Stimulated activated CD8-positive, alpha-beta memory T cell treated with anti-CD3 and anti-CD28 coated beads, Interleukin-2, amount 100 ng/mL, for 48 hours (primary cell): ENCODE measurements at regions not wholly inside any gene's neighbourhood (a gene's known extent, or its start where the extent isn't known, plus 50 kb on each side); places are given as distances from the start of the nearest gene placed in this dataset.

Experiments
- DNase-seq, 2 donors: peaks; one replicate each; pipeline ENCODE4 v3.0.0-alpha.2; 2020; ENCODE audit warnings: low read depth in 2 of 2

DNA sequence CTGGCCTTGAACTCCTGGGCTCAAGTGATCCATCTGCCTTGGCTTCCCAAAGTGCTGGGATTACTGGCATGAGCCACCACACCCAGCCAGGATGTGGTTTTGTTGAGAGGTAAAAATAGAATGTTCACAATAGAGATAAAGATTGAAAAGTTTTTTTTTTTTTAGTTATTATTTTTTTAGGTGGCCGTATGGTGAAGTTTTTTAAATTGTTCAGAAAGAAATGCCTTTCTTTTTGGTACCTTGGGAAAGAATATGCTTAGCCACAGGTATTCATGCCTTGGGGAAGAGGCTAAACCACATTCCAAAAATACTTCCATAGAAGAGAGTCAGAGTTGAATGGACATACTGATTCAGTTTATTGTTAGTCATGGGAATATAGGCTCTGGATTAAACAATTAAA is 143.4 kb downstream of the C11orf91 start:
- DNase-seq = no peak

DNA sequence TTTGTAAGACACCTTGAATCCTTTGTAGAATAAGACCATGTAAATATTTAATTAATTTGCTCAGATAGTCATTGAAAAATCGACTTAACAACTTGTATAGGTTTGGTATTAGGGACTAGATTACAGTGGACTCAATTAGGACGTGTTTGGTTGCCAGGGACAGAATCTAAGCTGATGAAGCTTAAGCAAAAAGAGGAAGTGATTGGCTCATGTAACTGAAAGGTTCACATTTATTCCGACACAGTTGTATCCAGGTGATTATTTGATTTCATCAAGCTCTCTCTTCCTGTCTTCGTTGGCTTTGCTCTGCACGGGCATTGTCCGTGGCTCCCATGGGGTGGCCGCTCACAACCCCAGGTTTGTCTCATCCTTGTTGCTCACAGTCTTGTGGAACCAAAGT is 146.4 kb downstream of the C11orf91 start:
- no peak for DNase-seq

DNA sequence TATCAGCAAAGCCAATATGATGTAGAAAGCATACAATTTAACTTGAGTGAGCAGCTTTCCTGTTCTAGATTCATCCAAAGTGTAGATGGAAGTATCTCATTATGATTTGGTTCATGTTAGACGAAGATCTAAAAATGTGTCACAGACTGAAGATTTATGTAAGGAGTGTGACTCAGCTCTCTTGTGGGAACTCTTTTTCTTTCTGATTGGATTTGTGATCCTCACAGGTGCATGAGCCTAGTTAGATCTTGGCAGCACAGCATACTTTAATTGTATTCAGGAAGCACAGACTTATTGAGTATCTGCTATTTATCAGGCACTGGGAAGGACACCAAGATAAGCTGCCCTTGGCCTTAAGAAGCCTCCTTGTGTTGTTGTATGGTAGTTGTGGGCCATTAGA is 147.1 kb downstream of the C11orf91 start:
- DNase-seq = no peak

DNA sequence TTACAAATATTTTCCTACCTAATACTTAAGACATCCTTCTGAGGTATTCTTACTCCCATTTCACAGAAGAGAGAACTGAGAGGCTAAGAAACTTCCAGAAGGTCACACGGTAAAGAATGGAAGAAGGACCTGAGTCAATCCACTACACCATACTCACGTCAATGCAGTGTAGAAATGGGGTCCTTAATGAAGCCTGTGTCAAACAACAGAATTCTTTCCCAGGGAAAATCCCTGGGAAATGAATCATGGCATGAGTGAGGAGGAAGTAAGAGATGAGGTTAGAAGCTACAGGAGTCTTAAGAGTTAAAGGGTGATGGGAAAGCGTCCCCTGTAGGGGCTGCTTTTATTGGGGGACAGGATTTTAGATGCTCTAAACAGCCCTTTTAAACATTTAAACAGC is 147.9 kb downstream of the C11orf91 start:
- DNase-seq = no peak

DNA sequence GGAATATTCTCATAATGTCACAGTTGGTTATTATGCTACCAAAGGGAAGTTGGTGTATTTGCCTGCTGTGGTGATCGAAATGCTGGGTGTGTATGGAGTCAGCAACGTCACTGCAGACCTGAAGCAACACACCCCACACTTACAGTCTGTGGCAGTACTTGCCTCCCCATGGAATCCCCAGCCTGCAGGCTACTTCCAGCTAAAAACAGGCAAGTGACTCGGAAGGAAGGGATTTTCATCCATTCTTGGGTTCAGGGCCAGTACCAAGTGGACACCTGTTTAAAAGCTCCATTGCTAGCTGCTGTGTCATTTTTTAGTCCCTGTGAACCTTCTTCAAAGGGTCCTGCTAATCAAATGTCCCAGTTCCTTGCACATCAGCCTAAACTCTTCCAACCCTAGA is 149.6 kb downstream of the C11orf91 start:
- no peak for DNase-seq

DNA sequence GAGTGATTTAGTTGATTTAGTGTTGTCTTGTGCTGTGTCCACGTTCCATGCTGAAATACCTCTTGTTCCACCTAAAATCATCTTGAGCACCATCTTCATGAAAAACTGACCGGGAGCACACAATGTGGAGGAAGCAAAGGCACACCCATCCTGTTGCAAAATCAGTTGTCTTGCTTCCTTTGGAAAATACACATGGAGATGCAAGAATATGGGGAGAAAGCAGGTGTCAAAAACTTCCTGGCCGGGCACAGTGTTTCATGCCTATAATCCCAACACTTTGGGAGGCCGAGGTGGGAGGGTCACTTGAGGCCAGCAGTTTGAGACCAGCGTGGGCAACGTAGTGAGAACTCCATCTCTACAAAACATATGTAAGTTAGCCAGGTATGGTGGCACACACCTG is 151.1 kb downstream of the C11orf91 start:
- DNase-seq = no peak

DNA sequence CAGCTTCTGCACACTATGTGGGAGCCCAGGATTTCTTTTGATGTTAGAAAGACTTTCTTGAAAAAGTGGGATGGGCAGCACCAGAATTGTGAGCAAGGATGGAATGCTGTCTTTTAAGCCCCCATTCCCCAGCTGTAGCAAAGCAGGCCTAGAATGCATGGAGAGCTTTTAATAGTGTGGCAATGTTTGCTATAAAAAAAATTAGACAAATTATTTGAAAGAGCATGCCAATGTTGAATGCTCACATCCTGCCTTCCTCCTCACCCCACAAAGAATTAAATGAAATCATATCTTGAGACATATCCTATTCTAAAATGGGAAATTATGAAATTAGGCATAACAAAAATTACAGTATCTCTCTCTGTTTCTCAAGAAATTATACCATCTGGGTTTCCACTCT is 154.7 kb downstream of the C11orf91 start:
- DNase-seq = no peak

DNA sequence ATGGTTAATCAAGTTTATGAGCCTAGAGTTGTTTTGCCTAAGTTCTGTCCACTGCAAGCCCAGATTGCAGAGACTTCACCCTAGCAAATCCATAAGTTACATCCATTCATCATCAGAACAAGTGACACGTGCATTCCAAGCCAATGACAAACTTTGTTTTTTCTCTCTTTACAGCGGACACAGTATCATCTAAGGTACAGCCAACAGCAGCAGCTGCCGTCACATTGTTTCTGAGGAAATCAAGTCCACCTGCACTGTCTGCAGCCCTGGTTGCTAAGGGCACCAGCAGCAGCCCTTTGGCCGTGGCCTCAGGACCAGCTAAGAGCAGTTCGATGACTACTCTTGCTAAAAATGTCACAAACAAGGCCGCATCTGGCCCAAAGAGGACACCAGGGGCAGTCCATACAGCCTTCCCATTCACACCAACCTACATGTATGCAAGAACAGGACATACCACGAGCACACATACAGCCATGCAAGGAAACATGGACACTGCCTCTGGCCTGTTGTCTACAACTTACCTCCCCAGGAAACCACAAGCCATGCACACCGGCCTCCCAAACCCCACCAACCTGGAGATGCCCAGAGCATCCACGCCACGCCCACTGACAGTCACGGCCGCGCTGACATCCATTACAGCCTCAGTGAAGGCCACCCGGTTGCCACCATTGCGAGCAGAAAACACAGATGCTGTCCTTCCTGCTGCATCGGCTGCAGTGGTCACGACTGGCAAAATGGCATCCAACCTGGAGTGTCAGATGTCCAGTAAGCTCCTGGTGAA is 155.8 kb downstream of the C11orf91 start:
- DNase-seq = no peak

DNA sequence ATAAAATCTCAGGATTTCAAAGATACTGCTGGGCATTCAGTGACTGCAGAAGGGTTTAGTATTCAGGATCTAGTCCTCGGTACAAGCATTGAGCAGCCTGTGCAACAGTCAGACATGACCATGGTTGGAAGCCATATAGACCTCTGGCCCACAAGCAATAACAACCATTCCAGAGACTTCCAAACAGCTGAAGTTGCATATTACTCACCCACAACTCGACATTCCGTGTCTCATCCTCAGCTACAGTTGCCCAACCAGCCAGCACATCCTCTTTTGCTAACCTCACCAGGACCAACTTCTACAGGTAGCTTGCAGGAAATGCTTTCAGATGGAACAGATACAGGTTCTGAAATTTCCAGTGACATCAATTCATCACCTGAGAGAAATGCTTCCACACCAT is 156.8 kb downstream of the C11orf91 start:
- no peak for DNase-seq

DNA sequence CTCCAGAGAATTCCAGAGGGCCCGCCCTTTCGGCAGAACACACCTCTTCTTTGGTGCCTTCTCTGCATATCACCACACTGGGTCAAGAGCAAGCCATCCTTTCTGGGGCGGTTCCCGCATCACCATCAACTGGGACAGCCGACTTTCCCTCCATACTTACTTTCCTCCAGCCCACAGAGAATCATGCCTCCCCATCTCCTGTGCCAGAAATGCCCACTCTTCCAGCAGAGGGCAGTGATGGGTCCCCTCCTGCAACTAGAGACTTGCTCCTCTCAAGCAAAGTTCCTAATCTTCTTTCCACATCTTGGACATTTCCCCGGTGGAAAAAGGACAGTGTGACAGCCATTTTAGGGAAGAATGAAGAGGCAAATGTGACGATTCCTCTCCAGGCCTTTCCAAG is 157.7 kb downstream of the C11orf91 start:
- peak in 1 of 2 donors; percentile 30 for DNase-seq

DNA sequence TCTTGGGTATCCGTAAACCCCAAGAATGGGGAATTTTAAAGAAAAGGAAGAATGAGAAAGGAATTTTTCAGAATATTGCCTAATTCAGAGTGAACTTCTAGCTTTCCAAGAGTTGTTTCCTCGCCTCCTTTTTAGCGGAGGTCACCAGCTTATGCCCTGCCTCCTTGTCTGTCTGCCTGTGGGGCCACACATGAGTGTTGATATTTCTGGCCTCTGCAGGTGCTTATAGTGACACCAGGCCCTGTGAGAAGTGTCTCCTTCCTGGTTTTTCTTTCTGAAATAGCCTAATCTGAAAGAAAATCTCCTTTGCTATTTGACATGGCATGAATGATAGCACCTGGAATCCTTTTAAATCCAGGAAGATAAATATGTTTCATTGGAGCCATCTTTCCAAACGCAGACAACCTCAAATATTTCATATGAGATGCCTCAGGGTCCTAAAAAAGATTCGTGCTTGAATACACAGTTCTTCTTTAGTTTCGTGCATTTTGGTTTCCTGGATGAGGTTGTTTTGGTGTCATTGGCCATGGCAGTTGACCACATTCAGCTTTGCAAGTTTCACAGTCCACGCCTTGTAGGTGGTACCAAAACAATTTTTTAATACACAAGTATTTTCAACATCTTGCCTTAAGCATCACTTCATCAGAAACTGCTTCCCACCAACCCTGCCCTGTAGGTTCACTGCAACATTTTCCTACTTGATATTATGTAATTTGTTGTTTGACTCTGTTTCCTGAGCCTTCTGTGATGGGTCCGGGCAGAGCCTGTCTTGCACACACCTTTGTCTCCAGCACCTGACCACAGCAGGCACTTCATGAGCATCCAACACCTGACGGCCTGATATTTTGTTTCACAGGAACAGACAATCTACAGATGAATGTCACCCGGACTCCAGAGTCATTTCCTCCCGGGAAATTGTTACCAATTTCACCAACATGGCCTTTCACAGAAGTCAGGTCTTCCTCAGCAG is 159.4 kb downstream of the C11orf91 start:
- no peak for DNase-seq

DNA sequence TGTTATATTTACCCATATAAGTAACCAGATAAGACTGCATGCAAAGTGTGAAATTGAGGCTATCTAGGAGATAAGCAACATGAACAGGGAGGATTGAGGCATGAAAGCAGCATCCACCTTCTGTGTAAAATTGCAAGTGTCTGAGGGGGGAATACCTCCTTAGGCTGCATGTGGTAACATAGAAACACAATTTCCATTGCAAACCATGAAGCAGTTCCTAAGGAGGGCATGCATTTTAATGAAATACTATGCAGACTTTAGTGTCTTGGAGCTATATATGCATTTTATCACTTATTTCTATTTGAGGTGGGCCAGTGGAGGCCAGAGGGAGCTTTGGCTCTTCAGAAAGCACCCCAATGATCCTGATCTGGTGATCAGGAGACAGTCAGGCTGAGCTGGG is 160.2 kb downstream of the C11orf91 start:
- DNase-seq = no peak

DNA sequence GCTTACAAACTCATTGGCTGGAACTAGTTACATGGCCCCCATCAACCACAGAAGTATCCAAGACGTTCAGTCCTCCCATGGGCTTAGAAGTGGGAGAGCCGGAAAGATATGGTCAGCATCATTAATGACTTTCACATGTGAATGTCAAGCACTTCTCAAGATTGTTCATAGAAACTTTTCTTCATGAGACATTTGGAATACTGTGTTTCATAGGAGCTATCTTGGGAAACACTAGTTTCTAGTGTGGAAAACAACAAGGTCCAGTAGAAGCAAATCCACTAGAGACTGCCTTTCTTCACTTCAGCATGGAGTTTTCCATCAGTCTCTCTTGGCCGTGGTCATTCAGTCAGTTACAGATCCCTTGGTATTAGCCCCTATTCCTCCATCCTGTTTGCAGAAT is 160.9 kb downstream of the C11orf91 start:
- DNase-seq = no peak

DNA sequence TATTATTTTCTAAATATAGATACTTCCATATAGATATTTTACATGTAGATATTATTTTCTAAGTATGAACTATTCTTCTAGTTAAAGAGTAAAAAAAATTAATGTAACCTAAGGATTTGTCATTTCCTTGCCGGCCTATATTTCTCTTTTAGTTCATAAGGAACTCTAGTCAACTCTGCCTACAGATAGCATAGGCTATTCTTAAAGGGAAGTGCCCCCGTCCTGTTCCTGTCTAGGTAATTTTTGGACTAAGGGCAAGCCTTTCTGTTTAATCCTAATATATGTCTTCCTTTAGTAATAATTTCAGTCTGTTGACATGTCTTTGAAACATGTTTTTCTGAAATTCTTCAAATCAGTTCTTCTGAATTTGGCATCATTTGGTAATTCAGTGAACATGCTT is 161.9 kb downstream of the C11orf91 start:
- DNase-seq = no peak

DNA sequence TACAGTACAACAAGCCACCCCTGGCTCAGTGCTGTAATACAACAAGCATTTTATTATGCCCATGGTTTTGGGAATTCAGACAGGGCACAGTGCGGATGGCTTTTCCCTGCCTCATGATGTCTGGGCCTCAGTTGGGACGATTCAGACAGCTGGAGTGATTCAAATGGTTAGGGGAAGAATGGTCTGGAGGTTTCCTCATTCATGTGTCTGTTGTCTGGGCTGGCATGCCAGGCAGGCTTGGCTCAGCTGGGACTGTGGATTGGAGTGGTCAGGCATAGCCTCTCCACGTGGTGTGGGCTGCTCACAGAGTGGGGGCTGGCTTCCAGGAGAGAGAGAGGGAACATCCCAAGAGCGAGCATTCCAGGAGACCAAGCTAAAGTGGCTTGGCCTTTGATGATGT is 164.4 kb downstream of the C11orf91 start:
- DNase-seq = no peak

DNA sequence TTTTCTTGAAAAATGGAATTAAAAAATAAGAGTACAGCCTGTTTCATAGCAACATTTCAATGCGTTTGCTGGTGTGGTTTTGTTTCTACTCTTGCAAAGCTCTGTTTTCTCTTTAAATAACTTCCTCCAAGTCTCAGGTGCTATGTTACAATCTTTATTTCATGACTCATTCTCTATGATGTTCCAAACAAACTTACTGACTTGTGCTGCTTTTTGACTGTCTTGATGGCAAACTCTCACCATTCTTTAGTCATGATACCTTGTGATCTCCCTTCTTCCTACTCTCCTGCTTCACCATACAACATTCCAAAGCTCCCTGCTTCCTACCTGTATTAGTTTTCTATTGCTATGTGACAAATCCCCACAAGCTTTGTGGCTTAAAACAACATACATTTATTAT is 166.1 kb downstream of the C11orf91 start:
- no peak for DNase-seq

DNA sequence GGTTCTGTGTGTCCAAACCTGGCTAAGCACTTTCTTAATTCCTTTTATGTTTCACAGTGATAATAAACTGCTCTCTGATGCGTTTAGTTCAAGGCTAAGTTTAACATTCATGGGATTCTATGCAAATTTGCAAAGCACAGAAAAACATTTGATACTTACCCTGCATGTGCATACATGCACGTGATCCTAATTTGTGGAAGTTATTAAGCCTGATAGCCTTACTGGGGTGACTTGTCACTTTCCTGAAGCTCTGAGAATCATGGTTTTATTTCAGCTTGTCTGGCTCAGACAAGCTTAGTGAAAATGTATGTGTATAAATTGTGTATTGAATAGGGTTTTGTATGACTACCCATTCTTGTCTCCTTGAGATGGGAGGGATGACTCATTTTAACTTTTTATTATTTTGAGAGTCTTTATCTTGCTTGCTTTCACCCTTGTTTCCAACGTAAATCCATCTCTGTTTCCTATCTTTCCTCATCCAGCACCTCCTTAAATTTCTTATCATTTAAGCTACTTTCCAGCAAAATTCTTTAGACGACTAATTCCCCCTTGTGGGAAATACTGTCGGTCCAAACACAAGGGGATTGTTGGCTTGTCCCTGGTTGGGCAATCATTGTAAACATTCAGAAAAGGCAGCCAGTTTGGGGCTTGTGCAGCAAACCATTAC is 167.1 kb downstream of the C11orf91 start:
- no peak for DNase-seq

DNA sequence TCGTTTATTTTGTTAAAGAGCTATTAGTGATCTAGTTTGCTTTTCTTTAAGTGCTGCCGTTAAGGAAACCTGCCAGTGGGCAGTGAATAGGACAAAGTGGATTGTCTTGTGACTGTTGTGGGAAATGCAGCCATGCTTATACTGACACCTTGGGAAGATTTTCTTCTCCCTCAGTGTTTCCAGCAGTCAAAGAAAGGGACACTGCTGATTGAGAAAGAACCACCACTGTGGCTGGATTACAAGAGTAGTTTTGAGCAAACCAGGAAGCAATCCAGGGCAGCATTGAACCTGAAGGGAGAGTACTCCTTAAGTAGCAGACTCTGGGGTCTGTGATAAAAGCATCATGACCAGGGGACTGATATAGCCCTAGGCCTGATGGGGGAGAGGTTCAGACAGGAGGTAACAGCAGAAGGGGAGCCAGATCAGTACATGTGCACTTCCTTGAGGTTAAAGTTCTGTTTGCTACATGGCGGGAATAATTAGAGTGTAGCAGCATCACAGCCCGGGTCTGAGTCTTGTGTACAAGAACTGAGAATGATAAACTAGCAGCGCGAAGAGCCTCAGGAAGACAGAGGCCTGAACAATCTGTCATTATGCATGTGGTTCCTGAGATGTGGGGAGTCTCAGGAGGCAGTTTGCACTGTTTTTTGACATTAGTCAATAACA is 167.8 kb downstream of the C11orf91 start:
- no peak for DNase-seq

DNA sequence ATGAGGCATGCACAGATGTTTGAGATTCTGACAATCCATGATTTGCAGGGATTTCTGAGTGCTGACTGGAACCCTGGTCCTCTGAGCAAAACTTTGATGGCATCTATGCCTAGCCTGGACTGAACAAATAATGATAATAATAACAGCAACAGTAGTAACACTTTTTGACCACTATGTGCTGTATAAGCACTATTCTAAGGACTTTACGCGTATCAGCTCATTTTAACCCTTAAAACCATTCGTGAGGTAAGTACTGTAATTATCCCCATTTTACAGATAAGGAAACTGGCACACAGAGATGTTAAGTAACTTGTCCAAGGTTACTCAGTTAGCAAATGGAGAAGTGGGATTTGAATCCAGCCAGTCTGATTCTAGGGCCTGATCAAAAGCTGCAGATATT is 168.4 kb downstream of the C11orf91 start:
- DNase-seq = no peak

DNA sequence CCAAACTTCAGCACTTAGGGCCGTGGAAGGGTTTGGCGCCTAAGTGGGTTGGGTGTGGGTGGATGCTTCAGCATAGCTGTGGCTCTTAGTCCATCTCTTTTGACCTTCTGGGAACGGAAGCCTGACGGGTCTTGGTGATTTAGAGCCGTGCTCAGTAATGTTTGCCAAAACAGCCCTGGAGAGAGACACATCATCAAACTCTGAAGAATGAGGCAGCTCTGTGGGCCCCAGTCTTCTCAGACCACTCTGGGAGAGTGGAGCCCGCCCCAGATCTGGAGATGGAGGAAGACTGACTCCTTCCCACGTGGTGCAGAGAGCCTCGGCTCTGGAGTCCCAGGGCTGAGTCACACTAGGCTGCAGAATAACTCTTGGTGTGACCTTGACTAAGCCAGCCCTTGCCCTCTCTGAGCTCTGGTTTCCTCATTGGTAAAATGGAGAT is 168.9 kb downstream of the C11orf91 start:
- no peak for DNase-seq

DNA sequence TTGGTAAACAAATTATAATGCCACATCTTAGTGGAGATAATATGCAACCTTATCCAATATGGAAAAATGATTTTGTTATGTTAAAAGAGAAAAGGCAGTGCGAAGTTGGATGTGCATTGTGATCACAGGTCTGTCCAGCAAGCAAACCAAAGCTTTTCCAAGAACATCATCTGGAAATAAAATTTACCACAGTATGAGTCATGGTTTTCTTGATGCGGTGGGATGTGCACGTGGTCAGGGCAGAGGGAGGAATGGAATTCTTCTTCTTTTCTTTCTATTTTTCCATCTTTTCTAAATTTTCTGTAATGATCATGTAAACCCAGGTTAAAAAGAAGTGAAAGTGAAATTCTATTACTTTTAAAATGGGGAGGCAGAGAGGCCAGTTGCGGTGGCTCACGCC is 169.8 kb downstream of the C11orf91 start:
- no peak for DNase-seq

DNA sequence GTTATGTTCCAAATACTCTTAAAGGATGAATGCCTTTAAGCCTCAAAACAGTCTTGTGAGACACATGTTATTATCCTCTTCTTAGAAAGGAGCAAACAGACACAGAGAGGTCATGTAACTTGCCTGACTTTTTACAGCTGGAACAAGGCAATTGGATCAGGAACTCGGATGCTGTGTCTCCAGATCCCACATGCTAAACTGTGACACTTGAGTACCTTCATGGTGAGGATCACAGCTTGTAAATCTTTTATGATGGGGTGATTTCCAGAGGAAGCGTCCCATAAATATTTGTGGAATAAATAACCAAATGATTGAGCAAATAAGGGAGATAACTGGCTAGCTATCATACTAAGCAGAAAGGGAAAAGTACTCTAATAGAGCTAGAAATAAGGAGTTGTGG is 171.2 kb downstream of the C11orf91 start:
- DNase-seq = no peak
